GM18498 (cell line): ENCODE measurements at regions not wholly inside any gene's neighbourhood (a gene's known extent, or its start where the extent isn't known, plus 50 kb on each side); places are given as distances from the start of the nearest gene placed in this dataset.

Source experiments
- ATAC-seq: cut with Tn5 transposase; IDR thresholded peaks from one replicate; pipeline ENCODE4 v1.9.1; 2021; ENCODE audit warnings: mild to moderate bottlenecking, moderate library complexity; ENCODE audit not compliant: unreplicated experiment

DNA sequence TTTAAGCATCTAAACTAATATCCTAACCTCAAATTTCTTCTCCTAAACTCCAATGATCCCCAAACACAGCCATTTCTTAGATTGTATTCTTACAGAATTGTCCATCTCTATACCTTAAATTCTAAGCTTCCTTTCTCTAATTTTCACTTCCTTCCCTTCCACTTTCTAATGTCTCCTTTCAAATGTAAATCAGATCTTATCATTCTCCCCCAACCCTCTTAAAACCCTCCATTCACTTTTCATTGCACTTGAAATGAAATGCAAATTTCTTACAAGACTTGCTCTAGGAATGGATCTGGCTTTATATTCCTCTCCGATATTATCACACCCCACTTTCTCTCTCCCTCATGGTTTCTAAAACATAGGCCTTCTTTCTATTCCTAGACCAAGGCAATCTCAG, 534.6 kb downstream of the LMO4 start:
- ATAC-seq = no peak

DNA sequence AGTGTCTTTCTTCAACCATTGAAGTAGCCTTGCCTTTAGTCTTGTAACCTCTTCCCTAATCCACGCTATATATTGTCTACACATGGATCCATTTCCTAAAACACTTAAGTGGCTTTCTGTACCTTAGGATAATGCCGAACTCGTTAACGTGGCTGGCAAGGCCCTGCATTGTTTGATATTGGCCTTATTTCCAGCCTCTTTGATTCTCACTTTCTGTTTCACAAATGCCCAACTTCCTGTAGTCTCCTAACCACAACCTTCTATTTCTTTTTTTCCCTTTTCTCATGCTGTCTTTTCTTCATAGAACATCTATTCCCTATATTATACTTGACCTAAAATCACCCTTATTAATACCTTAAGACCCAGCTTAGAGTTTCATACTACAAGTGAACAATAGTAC, 536.0 kb downstream of the LMO4 start:
- peak; percentile 78 for ATAC-seq

DNA sequence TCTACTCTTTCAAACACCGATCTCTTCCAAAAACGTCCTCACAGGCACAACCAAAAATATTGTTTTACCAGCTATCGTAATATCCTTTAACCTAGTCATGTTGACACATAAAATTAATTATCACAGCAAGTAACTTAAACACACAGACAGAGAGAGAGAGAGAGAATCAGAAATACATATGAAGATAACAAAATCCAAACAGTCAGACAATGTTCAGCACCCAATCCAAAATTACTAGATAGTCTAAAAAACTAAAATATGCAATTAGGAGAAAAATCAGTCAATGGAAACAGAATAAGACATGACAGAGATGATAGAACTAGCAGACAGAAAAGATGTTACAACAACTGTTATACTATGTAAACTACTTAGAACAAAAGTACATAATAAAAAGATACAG, 537.7 kb downstream of the LMO4 start:
- no peak for ATAC-seq

GRCh38 chr1:87867626-87868025, 538.9 kb downstream of the LMO4 start:
- ATAC-seq = no peak

DNA sequence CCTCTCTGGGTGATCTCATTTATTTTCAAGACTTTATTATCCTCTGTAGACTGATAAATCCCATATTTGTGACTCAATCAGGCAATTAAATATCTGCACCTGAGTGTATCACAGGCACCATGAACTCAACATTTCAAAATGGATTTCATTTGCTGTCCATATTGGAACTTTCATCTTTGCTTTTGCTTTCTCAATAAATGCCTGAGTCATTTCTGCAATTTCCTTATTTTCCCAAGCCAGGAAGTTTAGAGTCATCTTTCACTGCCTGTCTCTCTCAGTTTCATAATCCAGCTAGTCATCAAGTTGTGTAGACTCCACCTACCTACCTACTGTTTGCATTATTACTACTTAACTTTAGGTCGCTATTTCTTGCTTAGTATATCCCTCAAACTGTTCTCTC, 540.9 kb downstream of the LMO4 start:
- ATAC-seq = no peak

GRCh38 chr1:87872189-87872588, 543.5 kb downstream of the LMO4 start:
- ATAC-seq = peak; percentile 63

- ATAC-seq = no peak
Measured at GRCh38 chr1:87872692-87873091, 544.0 kb downstream of the LMO4 start.

DNA sequence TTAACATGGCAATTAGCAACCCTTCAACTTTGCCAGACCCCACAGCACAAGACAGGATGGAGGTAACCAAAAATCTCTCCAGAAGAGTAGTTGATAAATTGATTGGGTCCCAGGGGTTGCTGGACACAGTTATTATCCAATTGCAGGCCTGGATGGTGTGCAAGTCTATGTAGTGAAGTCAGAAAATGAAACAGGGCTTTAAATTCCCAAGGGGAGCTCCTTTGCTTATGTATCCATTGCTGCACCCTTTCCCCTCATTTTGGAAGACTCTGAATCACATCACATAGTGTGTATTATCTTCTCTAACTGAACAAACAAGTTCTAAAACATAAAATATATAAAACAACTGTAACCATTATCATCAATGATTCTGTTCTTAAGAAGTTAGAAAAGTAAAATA, 550.2 kb downstream of the LMO4 start:
- no peak for ATAC-seq

GRCh38 chr1:87880098-87880760, 551.5 kb downstream of the LMO4 start:
- ATAC-seq = no peak

GRCh38 chr1:87880764-87881163, 552.1 kb downstream of the LMO4 start:
- ATAC-seq = no peak

DNA sequence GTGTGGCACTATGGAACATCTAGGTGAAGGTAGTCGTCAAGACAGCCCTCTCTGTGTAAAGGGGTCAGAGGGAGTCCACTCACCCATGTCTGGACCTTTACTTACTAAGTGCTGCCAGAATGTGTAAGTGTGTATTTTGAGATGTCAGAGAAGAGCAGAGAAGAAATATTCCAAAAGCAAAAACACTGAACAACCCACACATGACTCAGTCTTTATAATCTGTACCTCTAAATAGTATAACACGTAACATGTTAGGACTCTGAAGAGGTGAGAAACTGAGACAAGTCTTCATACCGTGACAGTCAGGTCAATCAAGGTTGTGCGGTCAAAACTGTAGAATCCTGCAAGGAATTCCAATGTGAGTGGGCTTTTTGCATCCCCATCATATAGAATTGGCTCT, 555.2 kb downstream of the LMO4 start:
- no peak for ATAC-seq

DNA sequence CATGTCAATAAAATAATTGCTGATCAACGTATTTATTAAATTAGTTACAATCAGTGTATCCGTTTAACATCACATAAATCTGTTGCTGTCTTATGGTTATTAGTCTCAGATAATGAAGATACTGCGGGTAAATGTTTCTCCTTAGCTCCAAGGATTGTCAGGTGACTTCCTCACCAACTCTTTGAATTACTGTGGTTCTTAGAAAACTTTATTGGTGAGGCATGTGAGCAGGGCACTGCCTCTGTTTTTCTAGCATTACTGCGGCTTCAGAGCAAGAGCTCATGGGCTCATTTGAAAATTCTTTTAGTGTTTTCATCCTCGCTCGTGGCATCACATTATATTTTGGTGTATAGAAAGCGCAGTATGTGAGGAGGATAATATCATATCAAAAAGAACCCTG, 555.9 kb downstream of the LMO4 start:
- no peak for ATAC-seq

GRCh38 chr1:87885278-87886025, 556.8 kb downstream of the LMO4 start:
- no peak for ATAC-seq

DNA sequence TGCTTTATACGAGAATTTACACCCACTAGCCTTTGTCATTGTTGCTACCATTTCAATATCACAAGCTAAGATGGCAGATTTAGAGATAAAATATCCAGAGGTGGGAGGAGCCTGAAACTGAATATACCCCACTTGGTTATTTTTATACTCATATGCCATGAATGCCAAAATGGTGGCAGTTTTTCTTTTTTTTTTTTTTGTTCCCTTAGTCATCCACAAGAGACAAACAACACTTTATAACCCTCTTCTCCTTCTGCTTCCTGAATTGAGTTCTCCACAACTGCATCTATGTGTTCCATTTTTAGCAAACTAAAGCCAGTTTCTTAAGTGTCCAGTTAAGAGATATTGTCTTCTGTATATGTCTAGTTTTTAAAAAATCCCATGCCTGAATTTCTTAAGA, 558.4 kb downstream of the LMO4 start:
- ATAC-seq = no peak

DNA sequence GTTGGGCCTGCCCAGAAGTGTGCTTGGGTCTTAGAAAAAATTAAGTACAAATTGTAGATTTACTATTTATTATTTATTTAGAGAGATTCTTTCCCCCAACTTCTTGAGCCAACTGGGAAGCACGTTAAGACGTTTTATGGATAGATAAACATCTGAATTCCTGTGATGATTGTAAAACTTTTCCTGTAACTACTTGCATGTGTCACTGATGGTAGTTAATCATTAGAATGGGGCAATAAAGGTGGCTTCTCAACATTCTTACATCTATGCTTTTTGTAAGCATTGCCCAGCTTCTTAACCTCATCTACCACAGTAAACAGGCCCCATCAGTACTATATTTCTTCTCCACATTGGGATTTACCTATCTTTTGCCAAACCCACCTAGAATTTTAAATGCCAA, 559.8 kb downstream of the LMO4 start:
- no peak for ATAC-seq

DNA sequence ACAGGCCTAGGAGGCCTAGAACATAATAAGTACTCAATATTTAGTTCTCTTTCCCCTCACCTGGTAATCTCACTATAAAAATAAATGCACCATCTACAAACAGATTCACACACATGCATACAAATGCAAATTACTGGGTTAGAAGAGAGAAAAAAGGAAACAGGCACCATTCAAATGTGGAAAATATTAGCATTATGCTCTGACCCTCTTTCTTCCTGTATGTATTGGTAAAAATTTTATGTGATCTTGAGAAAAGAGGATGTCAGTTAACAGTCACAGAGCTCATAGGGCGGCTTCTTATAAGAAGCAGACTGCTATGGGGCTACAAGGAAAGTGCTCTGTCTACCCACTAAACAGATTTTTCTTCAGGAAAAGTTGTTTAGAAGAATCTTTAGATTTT, 565.4 kb downstream of the LMO4 start:
- ATAC-seq = peak; percentile 54

- no peak for ATAC-seq
Measured at GRCh38 chr1:87897481-87897880, 568.8 kb downstream of the LMO4 start.

GRCh38 chr1:87898431-87898830, 569.8 kb downstream of the LMO4 start:
- ATAC-seq = no peak

- ATAC-seq = no peak
Measured at GRCh38 chr1:87899017-87899416, 570.3 kb downstream of the LMO4 start.

GRCh38 chr1:87899746-87900145, 571.1 kb downstream of the LMO4 start:
- ATAC-seq = no peak

DNA sequence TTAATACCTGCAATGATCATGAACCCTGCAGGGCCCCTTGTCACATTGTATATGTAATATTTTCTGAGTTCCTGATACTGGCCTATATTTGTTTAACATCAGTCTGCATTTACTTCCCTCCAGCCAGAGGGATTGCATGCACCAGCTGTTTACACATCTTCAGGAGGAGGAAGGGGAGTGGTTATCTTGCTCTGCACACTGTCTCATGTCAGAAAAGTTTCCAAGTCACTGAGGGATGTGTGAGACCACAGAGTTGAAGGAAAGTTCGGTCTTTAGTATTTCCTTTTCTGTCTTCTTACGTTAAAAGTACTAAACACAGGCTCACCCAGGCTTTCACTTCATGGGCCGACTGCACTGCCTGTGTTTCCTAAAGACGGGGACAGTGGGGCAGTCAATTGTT, 574.1 kb downstream of the LMO4 start:
- ATAC-seq = peak; percentile 69

DNA sequence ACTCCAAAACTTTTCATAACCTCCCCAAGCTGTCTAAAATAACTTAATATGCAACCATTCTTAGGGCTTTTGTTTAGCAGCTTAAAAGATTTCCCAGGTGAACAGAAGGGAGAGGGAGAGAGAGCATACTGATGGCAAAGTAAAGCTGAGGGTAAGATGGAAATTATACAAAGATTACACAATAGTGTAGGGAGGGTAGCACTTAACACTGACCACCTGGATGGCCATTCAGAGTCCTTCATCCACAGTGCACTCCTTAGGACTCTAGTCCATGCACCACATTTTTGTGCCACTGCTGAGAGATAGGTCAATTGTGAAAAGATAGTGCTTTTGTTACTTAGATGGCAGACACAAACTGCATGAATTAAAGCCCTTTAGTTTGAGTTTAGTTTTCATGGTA, 574.6 kb downstream of the LMO4 start:
- no peak for ATAC-seq

DNA sequence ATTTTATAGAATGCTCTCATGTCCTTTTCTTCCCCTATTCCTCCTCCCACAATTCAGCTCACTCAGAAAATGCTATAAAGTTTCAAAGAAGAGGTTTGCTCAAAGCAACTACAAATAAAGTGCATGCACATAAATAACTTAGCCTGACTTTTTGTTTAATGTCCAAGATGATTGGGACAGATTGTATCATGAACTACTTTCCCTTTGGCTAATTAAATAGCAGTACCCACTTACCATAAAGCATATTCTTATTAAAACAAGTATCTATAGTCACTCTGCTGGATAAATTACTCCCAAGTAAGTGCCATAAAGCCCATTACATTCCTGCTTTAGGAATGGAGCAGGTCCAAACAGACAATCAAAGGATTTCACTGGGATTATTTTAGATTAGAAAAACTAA, 576.0 kb downstream of the LMO4 start:
- ATAC-seq = no peak
